Superior temporal gyrus (tissue), 1 donor: ENCODE measurements at regions not wholly inside any gene's neighbourhood (a gene's known extent, or its start where the extent isn't known, plus 50 kb on each side); places are given as distances from the start of the nearest gene placed in this dataset.
"Not testable (repeated sequence)": the region's sequence is repeated elsewhere in the genome, so short reads cannot be mapped to it uniquely, and the experiment has no call there.

Source experiments
- DNase-seq: peaks from one replicate; pipeline ENCODE4 v3.0.0-alpha.2; 2016; ENCODE audit errors: extremely low spot score

DNA sequence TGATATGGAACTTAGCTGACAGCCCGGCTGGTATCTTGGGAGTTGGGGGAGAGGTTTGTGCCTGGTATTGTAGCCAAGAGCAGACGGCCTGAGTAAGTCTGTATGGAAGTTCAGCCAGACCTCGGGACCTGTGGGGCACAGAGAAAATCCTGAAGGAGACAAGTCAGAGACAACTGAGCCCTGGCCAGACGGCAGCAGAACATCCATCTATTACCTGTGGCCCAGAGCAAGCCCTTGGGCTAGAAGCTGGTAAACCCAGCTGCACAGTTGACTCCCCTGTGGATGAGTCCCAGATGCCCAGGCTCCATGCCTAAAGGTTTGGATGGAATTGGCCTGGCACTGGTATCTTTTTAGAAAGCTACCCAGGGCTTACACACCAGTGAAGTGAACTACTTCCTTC lies 70.4 kb upstream of the DLG1 start:
- no peak for DNase-seq

DNA sequence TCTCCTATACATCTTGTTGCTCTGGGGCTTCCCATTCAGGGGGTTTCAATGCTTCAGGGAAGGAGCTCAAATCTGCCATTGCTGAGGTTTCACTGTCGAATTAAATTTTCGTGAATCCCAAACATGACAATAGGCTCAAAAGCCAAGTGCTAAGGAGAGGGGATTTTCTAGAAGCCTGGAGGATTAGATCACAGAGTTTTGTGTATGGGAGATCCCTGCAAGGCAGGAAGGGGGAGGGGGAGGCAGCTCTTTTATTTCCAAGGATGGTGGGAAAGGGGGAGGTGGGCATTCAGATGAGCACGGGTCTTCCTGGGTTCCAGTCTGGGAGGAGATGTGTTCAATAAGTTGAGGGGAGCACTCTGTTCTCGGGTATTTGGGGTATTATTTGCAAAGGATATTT lies 69.9 kb upstream of the DLG1 start:
- no peak for DNase-seq

- DNase-seq, result no peak
These were observed 68.8 kb upstream of the DLG1 start for GRCh38 chr3:197367081-197367780.

DNA sequence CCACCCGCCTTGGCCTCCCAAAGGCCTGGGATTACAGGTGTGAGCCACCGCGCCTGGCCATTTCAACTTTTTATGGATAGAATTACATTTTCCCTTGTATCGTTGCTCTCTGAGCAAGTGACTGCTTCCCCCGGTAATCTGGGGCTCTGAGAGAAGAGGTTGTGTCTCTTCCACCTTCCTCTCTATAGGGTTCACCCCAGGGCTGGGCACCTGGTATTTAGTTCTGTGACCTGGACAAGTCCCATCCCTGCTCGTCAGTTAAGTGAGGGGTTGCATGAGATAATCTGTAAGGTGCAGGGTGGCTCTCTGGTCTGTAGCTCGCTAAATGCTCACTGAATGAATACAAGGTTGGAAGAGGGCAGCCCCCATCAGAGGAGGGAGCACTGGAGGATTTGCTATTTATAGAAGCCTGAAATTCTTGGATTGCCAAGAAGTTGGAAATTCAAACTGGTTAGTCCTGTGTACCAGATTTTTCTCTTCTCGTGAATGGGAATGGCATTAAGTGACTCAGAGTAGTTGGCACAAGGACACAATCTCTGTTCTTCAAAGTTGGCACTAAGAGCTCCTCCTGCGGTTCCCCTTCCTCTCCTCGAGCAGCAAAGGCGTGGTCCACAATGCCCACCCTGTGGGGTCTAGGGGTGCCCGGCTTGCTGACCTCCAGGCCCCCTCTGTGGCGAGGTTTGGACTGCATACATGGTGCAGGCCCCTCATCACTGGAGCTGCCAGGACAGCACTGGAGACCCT lies 68.1 kb upstream of the DLG1 start:
- DNase-seq, result no peak

DNA sequence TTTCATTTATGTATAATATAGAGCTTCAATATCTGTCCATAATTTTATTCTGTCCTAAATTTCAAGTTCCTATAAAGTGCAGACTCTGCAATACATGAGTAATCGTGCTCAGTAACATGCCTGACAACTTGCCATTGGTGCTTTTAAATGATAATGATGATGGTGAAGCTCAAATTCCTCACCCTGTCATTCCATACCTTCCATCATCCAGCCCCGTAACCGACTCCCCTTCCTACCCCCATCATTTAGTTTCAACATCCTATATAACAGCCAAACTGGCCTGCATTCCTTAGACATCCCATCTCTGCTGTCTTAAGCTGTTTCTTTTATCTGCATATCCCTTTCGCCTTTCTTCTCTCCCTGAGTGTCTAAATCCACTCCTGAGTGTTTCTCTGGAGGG lies 67.2 kb upstream of the DLG1 start:
- DNase-seq, result no peak

GRCh38 chr3:197364410-197365071 lies 66.1 kb upstream of the DLG1 start:
- DNase-seq, result no peak

DNA sequence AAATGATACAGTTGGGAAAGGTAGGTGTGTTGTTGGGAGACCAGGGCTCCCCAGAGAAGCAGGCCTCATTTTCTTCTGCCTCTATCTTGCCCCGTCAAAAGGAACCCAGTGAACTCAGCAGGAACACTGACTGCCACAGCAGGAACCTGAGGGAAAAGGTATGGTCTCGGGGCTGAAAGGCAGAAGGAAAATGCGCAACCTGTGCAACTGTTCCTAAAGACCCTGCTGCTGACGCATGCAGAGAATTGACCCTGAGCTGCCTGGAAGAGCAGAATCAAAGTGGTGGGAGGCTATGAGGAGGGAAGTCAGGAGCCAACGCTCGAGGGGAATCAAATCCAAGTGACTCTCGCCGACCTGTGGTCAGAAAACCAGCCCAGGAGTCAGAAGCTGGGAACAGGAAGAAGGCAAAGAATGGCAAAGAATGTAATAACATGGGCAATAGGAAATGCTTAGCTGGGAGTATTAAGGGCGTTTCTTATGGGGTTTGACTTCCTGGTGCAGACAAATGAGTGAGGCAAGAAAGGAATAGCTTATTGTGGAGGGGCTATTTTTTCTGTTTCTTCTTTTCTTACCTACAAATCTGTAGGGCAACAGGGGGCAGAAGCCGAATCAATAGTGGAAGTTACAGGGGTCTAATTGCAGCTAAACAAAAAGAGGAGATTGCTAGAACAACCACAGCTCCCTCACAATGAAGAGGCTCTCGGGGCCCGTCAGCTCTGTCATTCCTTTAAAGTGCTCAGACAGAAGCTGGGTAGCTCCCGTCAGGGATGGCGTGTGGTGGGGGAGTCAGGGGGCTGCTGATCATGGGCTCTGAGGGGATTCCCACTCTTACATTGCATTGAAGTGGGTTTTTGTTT lies 65.4 kb upstream of the DLG1 start:
- DNase-seq, result no peak

GRCh38 chr3:197362081-197362480 lies 63.7 kb upstream of the DLG1 start:
- no peak for DNase-seq

- not testable (repeated sequence) for DNase-seq
These were observed 61.7 kb upstream of the DLG1 start for GRCh38 chr3:197360095-197360494.

- not testable (repeated sequence) for DNase-seq
These were observed 61.1 kb upstream of the DLG1 start for GRCh38 chr3:197359476-197359875.

- no peak for DNase-seq
These were observed 58.3 kb upstream of the DLG1 start for GRCh38 chr3:197356741-197357140.

- peak; percentile 73 for DNase-seq
These were observed 57.9 kb upstream of the DLG1 start for GRCh38 chr3:197356275-197356674.

- DNase-seq, result no peak
These were observed 57.3 kb upstream of the DLG1 start for GRCh38 chr3:197355713-197356112.

GRCh38 chr3:197354568-197355001 lies 56.2 kb upstream of the DLG1 start:
- DNase-seq, result no peak

DNA sequence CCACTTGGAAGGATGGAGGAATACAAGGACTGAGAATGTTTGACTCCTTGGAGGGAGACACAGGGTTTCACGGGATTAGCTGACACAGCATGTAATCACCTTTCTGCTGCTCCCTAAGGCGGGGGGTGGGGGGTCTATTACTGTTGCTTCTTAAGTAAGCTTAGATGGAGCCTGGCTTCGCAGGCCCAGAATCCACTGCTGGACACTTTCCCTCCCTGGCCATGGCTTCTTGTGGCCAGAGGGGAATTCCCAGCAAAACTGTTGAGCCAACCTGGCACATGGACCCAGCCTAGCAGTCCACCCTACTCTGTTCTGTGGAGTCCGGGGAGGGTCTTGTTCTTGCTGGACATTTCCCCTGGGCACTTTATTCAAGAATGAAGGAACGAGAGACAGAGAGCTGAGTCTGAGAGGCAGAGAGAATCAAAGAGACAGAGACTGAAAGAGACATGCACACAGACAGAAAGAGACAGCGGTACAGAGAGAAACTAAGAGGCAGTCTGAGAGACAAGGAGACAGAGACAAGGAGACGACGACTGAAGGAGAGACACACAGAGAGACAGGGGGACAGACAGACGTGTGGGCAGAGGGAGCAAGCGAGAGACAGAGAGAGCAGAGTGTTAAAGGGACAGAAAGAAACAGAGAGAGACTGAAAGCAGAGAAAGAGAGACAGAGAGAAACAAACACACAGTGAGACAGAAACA lies 55.6 kb upstream of the DLG1 start:
- no peak for DNase-seq

DNA sequence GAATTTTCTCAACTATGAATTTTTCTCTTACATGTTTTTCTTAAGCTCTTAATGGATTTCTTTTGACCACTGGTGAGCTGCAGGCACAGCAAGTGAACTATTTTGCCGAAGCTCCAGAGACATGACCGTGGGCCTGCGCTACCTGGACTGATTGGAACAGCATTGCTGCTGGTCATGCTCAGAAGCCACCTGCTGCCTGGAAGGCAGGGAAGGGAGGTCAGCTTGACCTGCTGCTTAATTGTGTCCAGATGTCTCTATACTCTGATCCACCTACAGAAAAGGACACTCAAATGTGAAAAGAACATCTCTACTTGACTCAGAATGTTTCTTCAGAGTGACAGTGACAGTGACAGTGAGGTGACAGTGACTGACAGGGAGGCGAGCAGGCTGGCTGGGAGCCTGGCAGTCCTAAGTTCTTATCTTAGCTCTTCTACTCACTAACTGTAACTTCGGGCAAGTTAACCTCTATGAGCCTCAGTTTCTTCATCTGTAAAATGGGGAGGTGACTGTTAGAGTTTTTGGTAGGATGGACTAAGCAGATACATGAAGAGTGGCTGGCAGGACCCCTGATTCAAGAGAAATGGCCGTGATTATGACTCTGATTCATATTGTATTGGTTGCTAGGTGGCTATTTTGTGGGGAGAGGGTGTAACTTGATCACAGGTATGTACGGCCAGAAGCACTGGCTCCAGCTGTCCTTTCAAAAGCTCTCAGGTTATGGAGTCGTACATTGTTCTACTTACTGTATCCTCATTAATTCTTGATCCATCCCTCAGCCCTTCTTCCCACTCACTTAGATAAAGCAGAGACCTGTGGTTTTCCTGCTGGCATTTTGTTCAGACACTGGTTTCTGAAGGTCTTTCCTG lies 54.8 kb upstream of the DLG1 start:
- no peak for DNase-seq

DNA sequence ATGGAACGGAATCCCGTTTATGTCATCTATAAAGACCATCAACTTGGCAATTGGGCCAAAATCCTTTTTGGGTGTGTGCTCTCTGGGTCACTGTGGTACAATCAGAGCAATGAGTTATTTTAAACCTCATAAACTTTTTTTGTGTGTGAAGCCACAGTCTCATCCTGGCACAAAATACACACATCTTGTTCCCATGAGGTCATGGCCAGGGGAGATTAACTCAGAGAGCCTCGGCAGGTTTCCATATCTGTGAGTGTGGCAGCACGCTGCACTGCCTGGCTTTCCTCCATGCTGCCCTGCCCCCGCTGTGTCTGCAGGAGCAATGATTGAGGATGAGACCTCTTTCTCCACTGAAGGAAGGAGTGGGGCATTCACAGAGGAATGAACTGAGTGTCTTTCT lies 54.0 kb upstream of the DLG1 start:
- DNase-seq, result no peak

DNA sequence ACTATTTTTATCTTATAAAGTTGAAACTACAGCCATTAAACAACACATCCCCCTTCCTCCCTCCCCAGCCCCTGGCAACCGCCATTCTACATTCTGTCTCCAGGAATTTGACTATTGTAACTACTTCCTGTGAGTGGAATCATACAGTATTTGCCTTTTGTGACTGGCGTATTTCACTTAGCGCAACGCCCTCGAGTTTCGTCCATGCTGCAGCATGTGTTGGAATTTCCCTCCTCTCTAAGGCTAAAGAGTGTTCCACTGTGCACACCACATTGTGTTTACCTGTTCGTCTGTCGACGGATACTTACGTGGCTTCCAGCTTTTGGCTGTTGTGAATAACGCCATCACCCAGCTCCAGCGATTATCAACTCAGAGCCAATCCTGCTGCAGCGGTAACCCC lies 52.0 kb upstream of the DLG1 start:
- DNase-seq, result no peak

GRCh38 chr3:197349368-197349767 lies 51.0 kb upstream of the DLG1 start:
- no peak for DNase-seq
